ENCODE measurements at regions not wholly inside any gene's neighbourhood (a gene's known extent, or its start where the extent isn't known, plus 50 kb on each side); places are given as distances from the start of the nearest gene placed in this dataset.

DNA sequence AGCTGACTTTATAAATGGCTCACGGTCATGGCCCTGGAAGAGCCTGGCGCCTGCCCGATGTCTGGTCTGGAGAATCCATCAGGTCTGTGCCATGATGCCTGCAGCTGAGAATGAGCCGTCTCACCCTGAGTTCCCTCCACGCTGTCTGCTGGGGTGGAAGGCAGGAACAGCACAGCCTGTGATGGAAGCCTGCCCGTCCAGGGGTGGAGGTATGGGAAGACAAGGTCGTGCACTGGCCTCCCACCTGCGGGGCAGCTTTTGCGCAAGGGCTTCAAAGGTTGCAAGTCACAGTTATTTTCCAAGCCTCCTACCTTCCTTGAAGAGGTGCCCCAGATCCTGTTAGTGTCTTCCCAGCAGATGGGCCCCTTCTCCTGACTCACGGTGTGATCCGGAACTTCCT is 275.5 kb downstream of the FAM43A start:
- Mint-ChIP-seq H3K9me3 (no peaks in the 10 kb centered on the region), H3K4me1 (ENCODE audit: low read depth) (no peaks in the 10 kb centered on the region), H3K36me3 (ENCODE audit: low read depth) (no peaks in the 10 kb centered on the region), H3K27me3 (no peaks in the 10 kb centered on the region), H3K4me3 (no peak overlapping the region), H3K27ac (no peak overlapping the region)

DNA sequence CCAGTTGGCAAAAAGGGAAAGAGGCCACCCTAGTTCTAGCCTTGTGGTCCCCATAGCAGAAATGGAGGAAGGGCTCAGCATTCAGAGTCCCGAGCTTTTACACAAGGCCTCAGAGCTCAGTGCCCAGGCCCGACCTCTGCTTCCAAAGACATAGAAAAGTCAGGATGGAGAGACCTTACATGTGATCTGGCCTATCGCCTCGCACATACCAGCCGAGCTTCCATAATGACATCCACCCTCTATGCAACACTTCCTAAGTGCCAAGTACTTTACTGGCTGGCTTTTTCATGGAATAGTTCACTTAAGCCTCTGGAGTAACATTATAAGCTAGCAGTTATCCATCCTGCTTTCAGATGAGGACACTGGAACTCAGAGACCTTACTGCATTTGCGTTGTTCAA is 275.9 kb downstream of the FAM43A start:
- Mint-ChIP-seq H3K27me3 (no peaks in the 10 kb centered on the region), H3K4me3 (no peak overlapping the region), H3K9me3 (no peaks in the 10 kb centered on the region), H3K4me1 (ENCODE audit: low read depth) (no peaks in the 10 kb centered on the region), H3K36me3 (ENCODE audit: low read depth) (no peaks in the 10 kb centered on the region), H3K27ac (no peak overlapping the region)

DNA sequence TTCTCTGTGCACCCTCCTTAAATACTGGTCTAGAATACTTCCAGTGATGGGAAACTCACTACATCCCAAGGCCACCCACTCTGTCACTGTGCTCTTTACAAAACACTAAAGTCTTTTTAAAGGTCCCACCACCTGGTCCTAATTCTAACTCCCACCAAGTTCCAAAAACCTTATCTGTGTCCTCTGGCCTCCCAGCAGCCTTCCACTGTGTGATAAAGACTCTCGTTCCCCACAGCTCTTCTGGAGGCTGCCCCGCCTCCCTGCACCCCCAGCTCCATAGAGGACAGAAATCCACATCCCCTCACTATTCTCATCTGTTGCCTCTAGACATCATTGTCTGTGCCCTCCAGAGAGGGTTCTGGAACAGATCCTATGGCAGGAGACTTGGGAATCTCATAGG is 276.4 kb downstream of the FAM43A start:
- Mint-ChIP-seq H3K27ac (no peak overlapping the region), H3K36me3 (ENCODE audit: low read depth) (no peaks in the 10 kb centered on the region), H3K4me1 (ENCODE audit: low read depth) (no peaks in the 10 kb centered on the region)

DNA sequence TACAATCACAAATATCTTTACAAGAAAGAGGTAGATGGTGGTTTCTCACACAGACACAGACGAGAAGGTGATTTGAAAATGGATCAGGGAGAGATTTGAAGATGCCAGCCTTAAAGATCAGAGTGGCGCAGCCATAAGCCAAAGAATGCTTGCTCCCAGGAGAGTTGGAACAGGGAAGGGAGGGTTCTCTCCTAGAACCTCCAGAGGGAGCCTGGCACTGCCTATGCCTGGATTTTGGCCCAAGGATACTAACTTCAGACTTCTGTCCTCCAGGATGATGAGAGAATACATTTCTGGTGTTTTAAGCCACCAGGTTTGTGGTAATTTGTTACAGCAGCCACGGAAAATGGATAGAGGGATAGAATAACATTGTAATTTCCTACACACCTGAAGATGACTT is 279.1 kb downstream of the FAM43A start:
- H3K4me1 Mint-ChIP-seq (ENCODE audit: low read depth) = no peaks in the 10 kb centered on the region
- H3K27me3 Mint-ChIP-seq = peaks cover 15% of the 10 kb centered on the region
- H3K36me3 Mint-ChIP-seq (ENCODE audit: low read depth) = no peaks in the 10 kb centered on the region
- H3K27ac Mint-ChIP-seq = no peak overlapping the region
- no peaks in the 10 kb centered on the region for H3K9me3 Mint-ChIP-seq
- H3K4me3 Mint-ChIP-seq = no peak overlapping the region

More for the DNA sequence above, 276.4 kb downstream of the FAM43A start:
- Mint-ChIP-seq H3K27me3 (peaks cover 4% of the 10 kb centered on the region), H3K4me3 (no peak overlapping the region), H3K9me3 (no peaks in the 10 kb centered on the region)

DNA sequence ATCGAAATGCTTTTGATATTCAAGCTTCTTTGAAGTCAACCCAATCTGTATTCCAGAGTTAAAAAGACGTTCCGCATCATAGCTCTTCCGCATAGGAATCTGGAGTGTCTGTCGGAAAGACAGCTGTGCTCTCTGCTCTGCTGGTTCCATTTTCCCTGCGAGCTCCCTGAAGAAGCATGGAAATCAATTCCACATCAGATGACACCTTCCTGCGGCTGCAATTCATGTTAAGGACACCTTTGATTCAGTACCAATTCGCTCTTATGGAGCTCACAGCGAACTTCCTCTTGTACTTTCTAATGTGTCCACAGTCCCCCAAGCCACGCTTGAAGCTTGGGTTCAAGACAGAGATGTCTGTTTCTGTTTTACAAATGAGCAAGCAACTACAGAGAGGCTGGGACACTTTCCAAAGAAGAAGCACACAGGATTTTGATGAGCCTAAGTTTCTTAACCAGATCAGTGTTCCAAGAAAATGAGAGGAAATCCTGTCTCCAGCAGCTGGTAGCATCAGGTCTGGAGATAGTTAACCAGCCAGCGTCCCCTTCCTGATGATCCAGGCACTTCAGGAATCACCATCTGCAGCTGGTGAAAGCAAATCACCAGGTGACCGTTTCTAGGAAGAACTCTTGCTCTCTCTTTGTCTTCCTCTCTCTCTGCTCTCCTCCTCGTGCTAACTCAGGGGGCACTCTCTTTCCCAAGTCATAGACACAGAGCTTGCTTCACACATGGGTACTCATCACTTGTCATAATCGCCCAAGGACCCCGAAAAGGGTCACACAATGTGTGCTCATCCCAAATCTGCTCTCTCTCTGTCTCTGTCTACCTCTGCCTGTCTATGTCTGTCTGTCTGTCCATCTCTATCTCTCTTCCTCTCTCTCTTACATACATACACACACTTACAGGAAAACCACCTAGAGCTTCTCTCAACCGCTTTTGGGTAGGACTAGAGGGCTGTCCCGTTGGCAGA is 281.8 kb downstream of the FAM43A start:
- Mint-ChIP-seq H3K27ac (no peak overlapping the region), H3K9me3 (no peaks in the 10 kb centered on the region), H3K4me1 (ENCODE audit: low read depth) (no peaks in the 10 kb centered on the region), H3K27me3 (peaks cover 19% of the 10 kb centered on the region), H3K36me3 (ENCODE audit: low read depth) (no peaks in the 10 kb centered on the region), H3K4me3 (no peak overlapping the region)

DNA sequence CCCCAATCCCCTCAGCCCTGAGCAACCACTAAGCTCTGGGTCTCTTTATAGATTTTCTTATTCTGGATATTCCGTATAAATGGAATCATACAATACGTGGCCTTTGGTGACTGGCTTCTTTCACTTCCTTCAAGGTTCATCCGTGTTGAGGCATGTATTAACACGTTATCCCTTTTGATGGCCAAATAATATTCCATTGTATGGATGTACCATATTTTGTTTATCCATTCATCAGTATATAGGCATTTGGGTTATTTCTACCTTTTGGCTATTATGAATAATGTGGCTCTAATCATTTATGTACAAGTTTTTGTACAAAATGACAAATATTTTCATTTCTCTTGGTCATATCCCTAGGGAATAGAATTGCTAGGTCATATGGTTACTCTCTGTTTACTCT is 284.4 kb downstream of the FAM43A start:
- Mint-ChIP-seq H3K4me1 (ENCODE audit: low read depth) (no peaks in the 10 kb centered on the region), H3K27ac (no peak overlapping the region), H3K9me3 (no peaks in the 10 kb centered on the region), H3K4me3 (no peak overlapping the region), H3K36me3 (ENCODE audit: low read depth) (no peaks in the 10 kb centered on the region), H3K27me3 (peaks cover 19% of the 10 kb centered on the region)

DNA sequence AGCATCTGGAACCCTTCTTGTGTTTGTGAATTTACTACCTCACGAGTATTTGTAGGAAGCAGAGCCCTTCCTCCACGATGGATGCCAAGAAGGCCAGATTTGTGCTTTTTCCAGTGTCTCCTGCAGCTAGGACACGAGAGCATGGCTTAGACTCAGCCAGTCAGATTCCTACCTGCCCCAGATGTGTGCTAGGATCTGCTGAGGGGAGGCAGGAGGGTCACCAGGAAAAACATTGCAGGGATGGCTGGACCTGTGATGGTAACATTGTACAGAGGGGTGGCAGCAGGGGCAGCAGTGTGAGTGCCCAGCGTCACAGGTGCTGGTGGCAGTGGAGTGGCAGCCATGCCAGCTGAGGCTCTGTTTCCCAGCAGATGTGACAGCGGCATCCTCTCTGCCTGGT is 285.3 kb downstream of the FAM43A start:
- H3K27ac Mint-ChIP-seq = no peak overlapping the region
- no peaks in the 10 kb centered on the region for H3K36me3 Mint-ChIP-seq (ENCODE audit: low read depth)
- H3K27me3 Mint-ChIP-seq = peaks cover 19% of the 10 kb centered on the region
- H3K9me3 Mint-ChIP-seq = no peaks in the 10 kb centered on the region
- no peak overlapping the region for H3K4me3 Mint-ChIP-seq
- H3K4me1 Mint-ChIP-seq (ENCODE audit: low read depth) = no peaks in the 10 kb centered on the region

DNA sequence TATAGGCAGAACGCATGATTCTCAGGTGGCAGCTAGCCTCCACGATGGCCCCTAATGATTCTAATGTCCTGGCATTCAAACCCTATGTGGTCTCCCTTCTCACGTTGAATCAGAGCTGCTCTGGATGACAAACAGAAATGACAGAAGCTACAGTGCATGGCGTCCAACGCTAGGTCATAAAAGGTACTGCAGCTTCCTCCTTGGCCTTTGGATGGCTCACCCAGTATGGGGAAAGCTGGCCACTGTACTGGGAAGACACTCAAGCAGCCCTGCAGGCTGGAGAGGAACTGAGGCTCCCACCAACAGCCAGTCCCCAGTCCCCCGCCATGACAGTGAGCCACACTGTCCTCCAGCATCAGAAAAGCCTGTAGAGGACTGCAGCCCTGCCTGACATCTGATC is 286.3 kb downstream of the FAM43A start:
- Mint-ChIP-seq H3K9me3 (no peaks in the 10 kb centered on the region), H3K4me3 (no peak overlapping the region), H3K27me3 (peaks cover 19% of the 10 kb centered on the region), H3K27ac (no peak overlapping the region), H3K36me3 (ENCODE audit: low read depth) (no peaks in the 10 kb centered on the region), H3K4me1 (ENCODE audit: low read depth) (no peaks in the 10 kb centered on the region)

DNA sequence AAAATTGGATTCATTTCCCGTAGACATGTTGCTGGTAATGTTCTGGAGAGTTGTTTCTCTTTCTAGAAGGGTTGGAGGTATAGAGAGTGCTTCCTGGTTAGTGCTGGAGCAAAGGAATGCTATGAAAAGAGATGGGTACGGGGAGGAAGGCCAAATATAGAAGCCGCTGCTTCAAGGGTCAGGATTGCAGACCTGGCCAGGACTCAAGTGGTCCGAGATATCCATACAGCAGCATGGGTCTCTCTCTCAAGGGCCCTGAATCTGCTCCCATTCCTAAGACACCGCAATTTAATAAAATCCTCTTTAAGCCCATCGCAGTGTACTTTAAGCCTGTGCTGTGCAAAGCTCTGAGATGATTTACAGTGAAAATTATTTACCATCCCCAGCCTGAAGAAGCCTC is 287.0 kb downstream of the FAM43A start:
- Mint-ChIP-seq H3K9me3 (no peaks in the 10 kb centered on the region), H3K27ac (no peak overlapping the region), H3K27me3 (peaks cover 15% of the 10 kb centered on the region), H3K4me3 (no peak overlapping the region), H3K4me1 (ENCODE audit: low read depth) (no peaks in the 10 kb centered on the region), H3K36me3 (ENCODE audit: low read depth) (no peaks in the 10 kb centered on the region)

DNA sequence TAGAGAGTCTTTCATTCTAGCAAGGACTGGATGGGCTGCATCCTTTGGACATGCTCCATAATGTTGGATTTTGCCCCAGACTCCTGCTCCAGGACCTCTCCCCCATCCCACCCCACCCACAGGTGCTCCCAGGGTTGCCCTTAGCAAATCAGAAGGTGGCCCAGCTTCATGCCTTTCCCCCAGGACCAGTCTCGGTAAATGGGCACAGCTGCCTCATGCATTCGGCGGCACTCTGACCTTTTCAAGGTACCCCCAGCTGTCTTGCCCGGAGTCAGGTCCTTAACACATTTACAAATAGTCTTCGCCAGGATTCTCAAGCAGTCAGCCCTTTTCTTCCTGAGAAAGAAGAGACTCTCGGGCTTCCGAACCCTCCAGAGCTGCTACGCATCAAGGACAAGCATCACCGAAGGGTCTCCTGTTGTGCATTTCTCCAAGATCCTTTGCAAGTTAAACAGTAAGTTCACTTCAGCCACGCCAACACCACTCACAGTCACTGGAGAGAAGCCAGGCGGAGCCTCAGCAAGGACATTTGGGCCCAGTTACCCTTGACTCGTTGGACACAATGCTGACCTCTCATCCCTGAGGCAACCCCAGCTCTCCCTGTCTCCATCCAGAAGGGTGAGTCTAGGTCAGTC is 287.8 kb downstream of the FAM43A start:
- H3K9me3 Mint-ChIP-seq = no peaks in the 10 kb centered on the region
- H3K36me3 Mint-ChIP-seq (ENCODE audit: low read depth) = no peaks in the 10 kb centered on the region
- no peak overlapping the region for H3K4me3 Mint-ChIP-seq
- H3K27me3 Mint-ChIP-seq = peaks cover 10% of the 10 kb centered on the region
- H3K4me1 Mint-ChIP-seq (ENCODE audit: low read depth) = no peaks in the 10 kb centered on the region
- H3K27ac Mint-ChIP-seq = no peak overlapping the region

DNA sequence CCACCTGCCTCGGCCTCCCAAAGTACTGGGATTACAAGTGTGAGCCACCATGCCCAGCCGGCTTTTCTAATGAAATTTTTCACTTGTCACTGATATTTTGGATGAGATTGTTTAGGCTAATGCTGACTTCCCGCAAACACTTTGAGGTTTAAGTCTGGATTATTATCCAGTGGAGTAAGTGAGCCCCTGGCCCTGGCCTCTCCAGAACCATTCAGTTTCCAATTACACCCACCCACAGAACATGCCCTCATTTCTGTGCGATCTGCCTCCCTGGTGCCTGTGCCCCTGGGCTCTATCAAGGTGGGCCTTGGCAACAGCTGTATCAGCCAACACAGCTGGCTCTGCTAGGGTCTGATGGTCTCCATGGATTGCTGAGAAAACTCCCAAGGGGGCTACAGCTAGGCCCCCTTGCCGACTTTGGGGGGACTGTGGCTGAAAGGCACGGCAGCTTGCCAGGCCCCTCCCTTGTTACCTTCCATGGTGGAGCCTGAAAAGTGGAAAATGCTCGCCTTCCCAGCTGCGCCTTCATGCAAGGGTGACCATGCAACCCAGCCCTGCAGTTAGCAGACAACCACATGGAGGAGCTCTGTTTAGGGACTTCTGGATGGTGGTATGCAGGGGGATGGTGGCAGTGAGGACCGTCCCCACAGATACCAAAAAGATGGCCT is 288.9 kb downstream of the FAM43A start:
- Mint-ChIP-seq H3K4me3 (no peak overlapping the region), H3K9me3 (no peaks in the 10 kb centered on the region), H3K27ac (no peak overlapping the region), H3K36me3 (ENCODE audit: low read depth) (no peaks in the 10 kb centered on the region), H3K4me1 (ENCODE audit: low read depth) (no peaks in the 10 kb centered on the region), H3K27me3 (peaks cover 11% of the 10 kb centered on the region)

DNA sequence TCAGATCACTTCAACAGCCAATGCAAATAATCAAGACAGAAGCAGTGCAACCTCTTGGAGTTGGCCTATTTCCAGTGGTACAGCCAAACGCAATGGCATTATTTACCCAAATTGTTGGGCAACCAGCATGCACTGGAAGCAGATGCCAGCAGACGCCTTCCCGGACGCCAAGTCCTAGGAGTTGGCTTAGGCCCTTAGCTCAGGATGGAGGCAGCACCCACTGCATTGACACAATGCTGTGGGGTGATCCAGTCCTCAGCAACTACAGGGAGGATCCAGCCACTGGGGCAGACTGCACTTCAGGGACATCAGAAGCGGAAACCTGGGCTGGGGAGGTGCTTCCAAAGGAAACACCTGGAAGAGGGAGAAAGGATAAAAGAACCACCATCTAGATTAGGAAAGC is 290.4 kb downstream of the FAM43A start:
- no peaks in the 10 kb centered on the region for H3K4me1 Mint-ChIP-seq (ENCODE audit: low read depth)
- H3K9me3 Mint-ChIP-seq = no peaks in the 10 kb centered on the region
- H3K27ac Mint-ChIP-seq = no peak overlapping the region
- no peaks in the 10 kb centered on the region for H3K36me3 Mint-ChIP-seq (ENCODE audit: low read depth)
- H3K4me3 Mint-ChIP-seq = no peak overlapping the region
- peaks cover 10% of the 10 kb centered on the region for H3K27me3 Mint-ChIP-seq

DNA sequence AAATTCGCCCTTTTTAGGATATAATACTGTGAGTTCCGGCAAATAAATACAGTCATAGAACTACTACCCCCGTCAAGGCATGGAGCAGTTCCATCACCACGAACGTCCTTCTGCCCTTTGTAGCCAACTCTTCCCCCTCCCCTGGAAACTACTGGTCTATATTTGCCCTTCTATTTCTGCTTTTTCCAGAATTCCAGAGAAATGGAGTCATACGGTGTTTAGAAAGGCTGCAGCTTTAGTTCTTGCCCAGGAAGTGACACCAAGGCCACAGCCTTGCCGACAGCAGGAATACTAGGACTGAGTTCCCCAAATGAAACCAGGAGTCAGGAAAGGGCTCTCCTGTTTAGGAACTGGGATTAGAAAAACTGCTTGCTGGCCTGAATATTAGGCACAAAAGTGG is 291.2 kb downstream of the FAM43A start:
- Mint-ChIP-seq H3K27me3 (peaks cover 10% of the 10 kb centered on the region), H3K4me3 (no peak overlapping the region)

DNA sequence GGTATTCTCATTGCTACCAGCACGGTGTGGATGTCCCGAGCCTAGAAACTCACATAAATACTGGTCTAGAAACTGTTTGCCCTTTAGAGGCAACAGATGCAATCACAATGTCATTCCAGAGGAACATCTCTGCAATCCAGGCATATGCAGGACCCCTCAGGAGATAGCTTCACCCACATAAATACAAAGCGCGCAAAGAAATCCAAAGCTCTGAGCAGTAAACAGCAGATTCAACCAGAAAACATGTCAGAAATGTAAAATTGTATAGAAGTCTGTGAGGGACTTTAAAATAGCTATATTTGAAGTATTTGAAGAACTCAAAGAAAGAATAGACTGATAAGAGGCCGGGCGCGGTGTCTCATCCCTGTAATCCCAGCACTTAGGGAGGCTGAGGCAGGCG is 291.7 kb downstream of the FAM43A start:
- Mint-ChIP-seq H3K4me1 (ENCODE audit: low read depth) (no peaks in the 10 kb centered on the region), H3K36me3 (ENCODE audit: low read depth) (no peaks in the 10 kb centered on the region), H3K27me3 (peaks cover 10% of the 10 kb centered on the region), H3K4me3 (no peak overlapping the region), H3K27ac (no peak overlapping the region), H3K9me3 (no peaks in the 10 kb centered on the region)

More for the DNA sequence above, 291.2 kb downstream of the FAM43A start:
- H3K27ac Mint-ChIP-seq = no peak overlapping the region
- no peaks in the 10 kb centered on the region for H3K9me3 Mint-ChIP-seq
- no peaks in the 10 kb centered on the region for H3K36me3 Mint-ChIP-seq (ENCODE audit: low read depth)
- no peaks in the 10 kb centered on the region for H3K4me1 Mint-ChIP-seq (ENCODE audit: low read depth)

DNA sequence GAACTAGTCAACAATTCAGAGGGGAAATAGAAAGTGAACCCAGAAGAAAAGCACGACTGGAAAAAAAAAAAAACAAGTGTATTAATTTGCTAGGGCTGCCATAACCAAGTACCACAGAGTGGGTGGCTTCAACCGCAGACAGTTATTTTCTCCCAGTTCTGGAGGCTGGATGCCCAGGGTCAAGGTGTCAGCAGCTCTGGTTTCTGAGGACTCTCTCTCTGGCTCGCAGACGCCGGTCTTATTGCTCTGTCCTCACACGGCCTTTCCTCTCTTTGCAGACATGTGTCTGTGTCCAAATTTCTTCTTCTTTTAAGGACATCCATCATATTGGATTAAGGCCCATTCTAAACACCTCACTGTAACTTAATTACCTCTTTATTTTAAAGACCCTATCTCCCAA is 291.8 kb downstream of the XXYLT1 start:
- H3K9me3 Mint-ChIP-seq = no peaks in the 10 kb centered on the region
- no peak overlapping the region for H3K27ac Mint-ChIP-seq
- H3K4me1 Mint-ChIP-seq (ENCODE audit: low read depth) = no peaks in the 10 kb centered on the region
- no peaks in the 10 kb centered on the region for H3K36me3 Mint-ChIP-seq (ENCODE audit: low read depth)
- H3K27me3 Mint-ChIP-seq = peaks cover 10% of the 10 kb centered on the region
- no peak overlapping the region for H3K4me3 Mint-ChIP-seq
